Activated T-helper 17 cell treated with anti-CD3 and anti-CD28 coated beads, Interleukin-2, amount 50 U/mL, for 72 hours (primary cell): ENCODE measurements at regions not wholly inside any gene's neighbourhood (a gene's known extent, or its start where the extent isn't known, plus 50 kb on each side); places are given as distances from the start of the nearest gene placed in this dataset.
"Not testable (repeated sequence)": the region's sequence is repeated elsewhere in the genome, so short reads cannot be mapped to it uniquely, and the experiment has no call there.

Source experiments
- ATAC-seq: fragments of 150-1000 bp; cut with Tn5 transposase; replicated peaks from 2 replicates; pipeline ENCODE4 v1.10.0; 2021; ENCODE audit warnings: mild to moderate bottlenecking, moderate library complexity
- H3K27ac Mint-ChIP-seq: one replicate; pipeline ENCODE4 v1.8.0; 2022; ENCODE audit warnings: mixed read lengths
- H3K27me3 Mint-ChIP-seq: one replicate; pipeline ENCODE4 v1.8.0; 2022; ENCODE audit warnings: mixed read lengths
- H3K36me3 Mint-ChIP-seq: one replicate; pipeline ENCODE4 v1.8.0; 2022; ENCODE audit warnings: low read depth, mild to moderate bottlenecking, mixed read lengths
- H3K4me1 Mint-ChIP-seq: one replicate; pipeline ENCODE4 v1.8.0; 2022; ENCODE audit warnings: mixed read lengths
- H3K4me3 Mint-ChIP-seq: one replicate; pipeline ENCODE4 v1.8.0; 2022; ENCODE audit warnings: mild to moderate bottlenecking, mixed read lengths
- H3K9me3 Mint-ChIP-seq: one replicate; pipeline ENCODE4 v1.8.0; 2022; ENCODE audit warnings: mixed read lengths

DNA sequence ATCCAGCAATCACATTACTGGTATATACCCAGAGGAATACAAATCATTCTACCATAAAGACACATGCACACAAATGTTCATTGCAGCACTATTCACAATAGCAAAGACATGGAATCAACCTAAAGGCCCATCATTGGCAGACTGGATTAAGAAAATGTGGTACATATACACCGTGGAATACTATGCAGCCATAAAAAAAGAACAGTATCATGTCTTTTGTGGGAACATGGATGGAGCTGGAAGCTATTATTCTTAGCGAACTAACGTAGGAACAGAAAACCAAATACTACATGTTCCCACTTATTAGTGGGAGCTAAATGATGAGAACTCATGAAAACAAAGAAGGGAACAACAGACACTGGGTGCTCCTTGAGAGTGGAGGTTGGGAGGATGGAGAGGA lies 60.9 kb downstream of the PGRMC1 start:
- H3K4me1 Mint-ChIP-seq, ATAC-seq, H3K27ac Mint-ChIP-seq, H3K27me3 Mint-ChIP-seq, H3K36me3 Mint-ChIP-seq, H3K4me3 Mint-ChIP-seq, H3K9me3 Mint-ChIP-seq: not testable (repeated sequence)

DNA sequence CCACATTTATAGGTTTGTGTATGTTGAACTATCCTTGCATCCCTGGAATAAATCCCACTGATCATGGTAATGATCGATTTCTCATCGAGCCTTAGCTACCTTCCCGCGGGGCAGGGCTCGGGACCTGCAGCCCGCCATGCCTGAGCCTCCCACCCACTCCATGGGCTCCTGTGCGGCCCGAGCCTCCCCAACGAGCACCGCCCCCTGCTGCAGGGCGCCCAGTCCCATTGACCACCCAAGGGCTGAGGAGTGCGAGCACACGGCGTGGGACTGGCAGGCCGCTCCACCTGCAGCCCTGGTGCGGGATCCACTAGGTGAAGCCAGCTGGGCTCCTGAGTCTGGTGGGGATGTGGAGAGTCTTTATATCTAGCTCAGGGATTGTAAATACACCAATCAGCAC lies 63.7 kb downstream of the PGRMC1 start:
- H3K27ac Mint-ChIP-seq, H3K9me3 Mint-ChIP-seq, H3K27me3 Mint-ChIP-seq, ATAC-seq, H3K36me3 Mint-ChIP-seq, H3K4me1 Mint-ChIP-seq, H3K4me3 Mint-ChIP-seq: not testable (repeated sequence)

DNA sequence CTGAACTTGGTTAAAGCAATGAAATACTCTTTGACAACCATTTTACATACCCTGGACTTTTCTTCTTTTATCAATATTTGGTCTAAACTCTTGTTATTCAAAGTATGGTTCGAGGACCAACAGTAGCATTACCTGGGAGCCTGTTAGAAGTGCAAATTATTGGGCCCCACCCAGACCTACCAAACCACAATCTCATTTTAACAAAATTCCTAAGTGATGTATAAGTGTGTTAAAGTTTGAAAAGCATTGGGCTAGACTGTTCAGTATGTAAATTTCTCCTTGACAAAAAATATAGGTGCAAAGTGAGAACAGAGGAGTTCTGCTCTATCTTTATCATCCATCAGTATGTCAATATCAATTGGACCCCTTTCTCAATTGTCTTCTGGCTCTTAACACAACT lies 67.1 kb downstream of the PGRMC1 start:
- Mint-ChIP-seq H3K36me3 (no peaks in the 10 kb centered on the region), H3K27me3 (no peaks in the 10 kb centered on the region), H3K4me3 (no peak overlapping the region), H3K4me1 (peaks cover 5% of the 10 kb centered on the region), H3K9me3 (no peaks in the 10 kb centered on the region), H3K27ac (no peak overlapping the region)
- ATAC-seq, result no peak

DNA sequence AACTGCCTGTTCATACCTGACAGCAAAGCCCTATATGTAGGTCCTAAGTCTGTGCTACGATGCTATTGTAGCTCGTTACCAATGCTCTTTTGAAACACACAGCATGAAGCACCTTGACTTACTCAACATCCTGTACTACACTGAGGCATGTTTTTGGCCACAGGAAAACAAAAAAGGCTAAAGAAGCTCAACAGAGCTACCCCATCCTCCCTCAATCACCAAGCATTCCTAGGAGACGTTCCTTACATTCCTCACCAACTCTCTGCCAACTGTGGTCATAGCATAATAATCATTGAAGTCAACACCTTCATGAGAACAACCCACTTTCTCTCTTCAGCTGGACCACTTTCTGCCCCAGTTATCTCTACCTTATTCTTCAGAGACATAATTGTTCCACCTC lies 73.7 kb upstream of the SLC25A43 start:
- no peaks in the 10 kb centered on the region for H3K27me3 Mint-ChIP-seq
- ATAC-seq, result no peak
- H3K4me1 Mint-ChIP-seq, result no peaks in the 10 kb centered on the region
- no peaks in the 10 kb centered on the region for H3K9me3 Mint-ChIP-seq
- no peaks in the 10 kb centered on the region for H3K36me3 Mint-ChIP-seq
- no peak overlapping the region for H3K27ac Mint-ChIP-seq
- H3K4me3 Mint-ChIP-seq, result no peak overlapping the region

DNA sequence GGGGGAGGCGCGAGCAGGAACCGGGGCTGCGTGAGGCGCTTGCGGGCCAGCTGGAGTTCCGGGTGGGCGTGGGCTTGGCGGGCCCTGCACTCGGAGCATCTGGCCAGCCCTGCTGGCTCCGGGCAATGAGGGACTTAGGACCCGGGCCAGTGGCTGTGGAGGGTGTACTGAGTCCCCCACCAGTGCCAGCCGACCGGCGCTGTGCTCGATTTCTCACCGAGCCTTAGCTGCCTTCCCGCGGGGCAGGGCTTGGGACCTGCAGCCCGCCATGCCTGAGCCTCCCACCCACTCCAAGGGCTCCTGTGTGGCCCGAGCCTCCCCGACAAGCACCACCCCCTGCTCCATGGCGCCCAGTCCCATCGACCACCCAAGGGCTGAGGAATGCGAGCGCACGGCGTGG lies 67.3 kb upstream of the SLC25A43 start:
- not testable (repeated sequence) for H3K4me3 Mint-ChIP-seq, H3K27ac Mint-ChIP-seq, H3K4me1 Mint-ChIP-seq, H3K27me3 Mint-ChIP-seq, H3K36me3 Mint-ChIP-seq, ATAC-seq, H3K9me3 Mint-ChIP-seq

DNA sequence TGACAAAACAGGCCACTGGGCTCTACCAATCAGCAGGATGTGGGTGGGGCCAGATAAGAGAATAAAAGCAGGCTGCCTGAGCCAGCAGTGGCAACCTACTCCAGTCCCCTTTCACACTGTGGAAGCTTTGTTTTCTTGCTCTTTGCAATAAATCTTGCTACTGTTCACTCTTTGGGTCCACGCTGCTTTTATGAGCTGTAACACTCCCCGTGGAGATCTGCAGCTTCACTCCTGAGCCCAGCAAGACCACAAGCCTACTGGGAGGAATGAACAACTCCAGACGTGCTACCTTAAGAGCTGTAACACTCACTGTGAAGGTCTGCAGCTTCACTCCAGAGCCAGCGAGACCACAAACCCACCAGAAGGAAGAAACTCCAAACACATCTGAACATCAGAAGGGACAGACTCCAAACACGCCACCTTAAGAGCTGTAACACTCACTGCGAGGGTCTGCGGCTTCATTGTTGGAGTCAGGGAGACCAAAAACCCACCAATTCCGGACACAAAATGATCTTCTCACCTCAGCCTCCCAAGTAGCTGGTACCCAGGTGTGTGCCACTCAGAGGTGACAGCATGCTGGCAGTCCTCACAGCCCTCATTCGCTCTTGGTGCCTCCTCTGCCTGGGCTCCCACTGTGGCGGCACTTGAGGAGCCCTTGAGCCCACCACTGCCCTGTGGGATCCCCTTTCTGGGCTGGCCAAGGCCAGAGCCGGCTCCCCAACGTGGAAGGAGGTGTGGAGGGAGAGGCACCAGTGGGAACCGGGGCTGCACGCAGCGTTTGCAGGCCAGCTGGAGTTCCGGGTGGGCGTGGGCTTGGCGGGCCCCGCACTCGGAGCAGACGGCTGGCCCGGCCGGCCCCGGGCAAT lies 66.0 kb upstream of the SLC25A43 start:
- not testable (repeated sequence) for H3K27me3 Mint-ChIP-seq, H3K4me3 Mint-ChIP-seq, H3K27ac Mint-ChIP-seq, H3K9me3 Mint-ChIP-seq, H3K4me1 Mint-ChIP-seq, ATAC-seq, H3K36me3 Mint-ChIP-seq

DNA sequence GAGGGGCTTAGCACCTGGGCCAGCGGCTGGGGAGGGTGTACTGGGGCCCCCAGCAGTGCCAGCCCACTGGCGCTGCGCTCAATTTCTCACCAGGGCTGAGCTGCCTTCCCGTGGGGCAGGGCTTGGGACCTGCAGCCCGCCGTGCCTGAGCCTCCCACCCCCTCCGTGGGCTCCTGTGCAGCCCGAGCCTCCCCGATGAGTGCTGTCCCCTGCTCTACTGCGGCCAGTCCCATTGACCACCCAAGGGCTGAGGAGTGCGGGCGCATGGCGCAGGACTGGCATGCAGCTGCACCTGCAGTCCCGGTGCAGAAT lies 65.5 kb upstream of the SLC25A43 start:
- H3K9me3 Mint-ChIP-seq, result not testable (repeated sequence)

DNA sequence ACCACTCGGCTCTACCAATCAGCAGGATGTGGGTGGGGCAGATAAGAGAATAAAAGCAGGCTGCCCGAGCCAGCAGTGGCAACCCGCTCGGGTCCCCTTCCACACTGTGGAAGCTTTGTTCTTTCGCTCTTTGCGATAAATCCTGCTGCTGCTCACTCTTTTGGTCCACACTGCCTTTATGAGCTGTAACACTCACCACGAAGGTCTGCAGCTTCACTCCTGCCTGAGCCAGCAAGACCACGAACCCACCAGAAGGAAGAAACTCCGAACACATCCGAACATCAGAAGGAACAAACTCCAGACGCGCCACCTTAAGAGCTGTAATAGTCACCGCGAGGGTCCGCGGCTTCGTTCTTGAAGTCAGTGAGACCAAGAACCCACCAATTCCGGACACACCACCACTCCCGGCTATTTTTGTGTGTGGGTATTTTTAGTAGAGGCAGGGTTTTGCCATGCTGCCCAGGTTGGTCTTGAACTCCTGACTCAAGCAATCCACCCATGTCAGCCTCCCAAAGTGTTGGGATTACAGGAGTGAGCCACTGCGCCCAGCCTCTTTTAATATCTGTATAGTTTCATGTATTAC lies 64.6 kb upstream of the SLC25A43 start:
- not testable (repeated sequence) for H3K4me3 Mint-ChIP-seq, H3K27ac Mint-ChIP-seq, ATAC-seq, H3K9me3 Mint-ChIP-seq, H3K36me3 Mint-ChIP-seq, H3K4me1 Mint-ChIP-seq, H3K27me3 Mint-ChIP-seq

More for the DNA sequence above, 65.5 kb upstream of the SLC25A43 start:
- not testable (repeated sequence) for ATAC-seq, H3K4me1 Mint-ChIP-seq, H3K27me3 Mint-ChIP-seq, H3K27ac Mint-ChIP-seq, H3K4me3 Mint-ChIP-seq, H3K36me3 Mint-ChIP-seq

DNA sequence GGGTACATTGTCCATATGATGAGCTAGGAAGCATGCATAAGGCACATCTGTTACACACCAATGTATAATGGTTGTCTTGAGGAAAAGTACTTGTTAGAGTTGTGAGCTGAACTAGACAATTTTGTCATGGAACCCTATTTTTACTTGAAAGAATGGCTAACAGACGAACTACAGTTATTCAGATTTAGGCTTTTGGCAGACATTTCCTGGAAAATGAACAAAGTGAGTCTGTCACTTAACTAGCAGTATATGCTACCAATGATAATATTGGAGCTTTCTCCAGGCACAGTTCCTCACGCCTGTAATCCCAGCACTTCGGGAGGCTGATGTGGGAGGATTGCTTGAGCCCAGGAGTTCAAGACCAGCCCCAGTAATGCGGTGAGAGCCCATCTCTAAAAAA lies 61.9 kb upstream of the SLC25A43 start:
- no peaks in the 10 kb centered on the region for H3K9me3 Mint-ChIP-seq
- no peak for ATAC-seq
- peaks cover 4% of the 10 kb centered on the region for H3K27me3 Mint-ChIP-seq
- no peaks in the 10 kb centered on the region for H3K36me3 Mint-ChIP-seq
- H3K4me1 Mint-ChIP-seq, result no peaks in the 10 kb centered on the region
- H3K4me3 Mint-ChIP-seq, result no peak overlapping the region
- no peak overlapping the region for H3K27ac Mint-ChIP-seq

DNA sequence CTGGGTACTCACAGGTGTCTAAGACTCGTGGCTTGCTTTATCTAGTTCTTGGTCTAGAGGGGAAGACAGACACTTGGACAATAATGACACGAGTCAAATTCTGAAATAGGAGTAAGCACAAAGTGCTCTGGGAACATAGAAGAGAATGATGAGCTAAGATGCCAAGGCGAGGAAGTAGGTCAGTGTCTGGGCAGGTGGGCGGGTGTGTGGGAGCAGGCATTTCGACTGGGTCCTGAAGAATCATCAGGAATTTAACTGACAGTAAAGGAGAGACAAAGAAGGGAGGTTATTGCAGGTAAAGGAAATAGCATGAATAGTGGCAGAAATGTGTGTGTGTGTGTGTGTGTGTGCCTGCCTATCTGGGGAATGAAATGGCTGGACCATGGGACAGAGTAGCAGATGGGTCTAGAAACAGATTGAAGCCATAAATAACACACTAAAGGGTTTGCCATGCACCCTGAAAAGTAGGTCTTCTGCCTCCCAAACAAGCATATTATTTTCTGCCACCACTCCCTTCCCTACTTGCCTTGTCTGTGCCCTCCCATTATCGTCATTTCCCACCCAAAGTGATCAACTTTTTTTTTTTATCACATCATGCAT lies 58.4 kb upstream of the SLC25A43 start:
- no peak for ATAC-seq
- Mint-ChIP-seq H3K27ac (no peak overlapping the region), H3K4me1 (no peaks in the 10 kb centered on the region), H3K36me3 (no peaks in the 10 kb centered on the region), H3K4me3 (no peak overlapping the region), H3K27me3 (peaks cover 12% of the 10 kb centered on the region), H3K9me3 (no peaks in the 10 kb centered on the region)

DNA sequence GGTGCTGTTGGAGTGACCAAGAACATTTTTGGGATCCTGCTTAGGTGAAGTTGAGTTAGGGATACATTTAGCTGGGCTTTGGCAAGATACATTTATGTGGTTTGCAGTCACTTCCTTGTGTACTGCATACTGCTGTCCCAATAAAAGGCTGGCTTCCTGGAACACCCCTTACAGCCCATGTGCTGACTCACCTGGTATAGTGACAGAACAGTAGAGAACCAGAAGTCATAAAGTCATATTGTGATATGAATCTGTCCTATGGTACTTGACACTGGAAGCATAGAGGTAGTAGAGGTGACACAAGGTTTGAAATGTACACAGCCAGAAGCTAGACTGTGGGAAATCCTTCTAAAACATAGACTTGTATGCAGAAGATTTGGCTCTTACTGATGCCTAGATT lies 55.3 kb upstream of the SLC25A43 start:
- H3K27ac Mint-ChIP-seq, result no peak overlapping the region
- H3K9me3 Mint-ChIP-seq, result no peaks in the 10 kb centered on the region
- peaks cover 18% of the 10 kb centered on the region for H3K27me3 Mint-ChIP-seq
- no peaks in the 10 kb centered on the region for H3K4me1 Mint-ChIP-seq
- no peaks in the 10 kb centered on the region for H3K36me3 Mint-ChIP-seq
- H3K4me3 Mint-ChIP-seq, result no peak overlapping the region
- peak; percentile 29 for ATAC-seq
